Prostate gland (tissue), 2 donors: ENCODE measurements at regions not wholly inside any gene's neighbourhood (a gene's known extent, or its start where the extent isn't known, plus 50 kb on each side); places are given as distances from the start of the nearest gene placed in this dataset.

ENCODE experiments used
- DNase-seq: peaks from one replicate; pipeline ENCODE4 v3.0.0-alpha.2; 2019; ENCODE audit warnings: low spot score
- H3K27ac ChIP-seq, 2 donors: fragments of 200-600 bp; sonication (generic); 2 replicates each; pipeline ENCODE4 v1.5.1; 2017 to 2019
- H3K27me3 ChIP-seq: fragments of 200-600 bp; sonication (generic); replicated peaks from 2 replicates; pipeline ENCODE4 v1.5.1; 2019; ENCODE audit not compliant: insufficient read depth
- H3K36me3 ChIP-seq, 2 donors: fragments of 200-600 bp; sonication (generic); 1 replicate in 1 of 2; 2 replicates in 1 of 2; pipeline versions ENCODE4 v1.5.1 to v1.8.1; 2017 to 2019
- H3K4me1 ChIP-seq: fragments of 200-600 bp; sonication (generic); replicated peaks from 2 replicates; pipeline ENCODE4 v1.5.1; 2019
- H3K4me3 ChIP-seq, 2 donors: fragments of 200-600 bp; sonication (generic); 2 replicates each; pipeline ENCODE4 v1.5.1; 2017 to 2019
- H3K9me3 ChIP-seq: fragments of 200-600 bp; sonication (generic); 2 replicates; pipeline ENCODE4 v1.5.1; 2017
- POLR2A ChIP-seq: fragments of 450-650 bp; IDR thresholded peaks from one replicate; pipeline ENCODE4 v1.6.1; 2016; ENCODE audit warnings: antibody characterized with exemption, mild to moderate bottlenecking
- POLR2AphosphoS5 ChIP-seq: sonication (generic); formaldehyde crosslinking; IDR thresholded peaks from one replicate; pipeline ENCODE4 v1.6.1; 2017; ENCODE audit warnings: antibody characterized with exemption
- WGBS: methylation state at CpG from one replicate; pipeline ENCODE4 v1.1.5; 2018; 5-methylcytosine and 5-hydroxymethylcytosine counted together
- intact Hi-C: fragments of 100-400 bp; cut with DNase I; formaldehyde crosslinking; loops from one replicate; pipeline ENCODE4 v1.14.2; 2022
- TF ChIP-seq, protein P1 (sequence below), 4 experiments: fragments of 200-600 bp in 2 of 4; fragments of 450-650 bp in 2 of 4; sonication (generic) in 2 of 4; IDR thresholded peaks; 1 replicate in 3 of 4; 2 replicates in 1 of 4; pipeline ENCODE4 v1.5.1; 2016 to 2019; ENCODE audit warnings: antibody characterized with exemption in 4 of 4, mild to moderate bottlenecking in 2 of 4, moderate library complexity in 2 of 4

GRCh38 chr7:10537764-10538163 is 435.9 kb upstream of the PHF14 start:
- WGBS, result 62% methylated on average over 3 of the region's 3 CpGs
- intact Hi-C loops, result no loop called here
- Histone ChIP-seq H3K27ac (no peak overlapping the region), H3K4me3 (no peak overlapping the region), H3K27me3 (no peaks in the 10 kb centered on the region), H3K4me1 (no peaks in the 10 kb centered on the region), H3K36me3 (no peaks in the 10 kb centered on the region), H3K9me3 (no peaks in the 10 kb centered on the region)
- no peak for DNase-seq
- TF ChIP-seq, protein P1, sequence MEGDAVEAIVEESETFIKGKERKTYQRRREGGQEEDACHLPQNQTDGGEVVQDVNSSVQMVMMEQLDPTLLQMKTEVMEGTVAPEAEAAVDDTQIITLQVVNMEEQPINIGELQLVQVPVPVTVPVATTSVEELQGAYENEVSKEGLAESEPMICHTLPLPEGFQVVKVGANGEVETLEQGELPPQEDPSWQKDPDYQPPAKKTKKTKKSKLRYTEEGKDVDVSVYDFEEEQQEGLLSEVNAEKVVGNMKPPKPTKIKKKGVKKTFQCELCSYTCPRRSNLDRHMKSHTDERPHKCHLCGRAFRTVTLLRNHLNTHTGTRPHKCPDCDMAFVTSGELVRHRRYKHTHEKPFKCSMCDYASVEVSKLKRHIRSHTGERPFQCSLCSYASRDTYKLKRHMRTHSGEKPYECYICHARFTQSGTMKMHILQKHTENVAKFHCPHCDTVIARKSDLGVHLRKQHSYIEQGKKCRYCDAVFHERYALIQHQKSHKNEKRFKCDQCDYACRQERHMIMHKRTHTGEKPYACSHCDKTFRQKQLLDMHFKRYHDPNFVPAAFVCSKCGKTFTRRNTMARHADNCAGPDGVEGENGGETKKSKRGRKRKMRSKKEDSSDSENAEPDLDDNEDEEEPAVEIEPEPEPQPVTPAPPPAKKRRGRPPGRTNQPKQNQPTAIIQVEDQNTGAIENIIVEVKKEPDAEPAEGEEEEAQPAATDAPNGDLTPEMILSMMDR (IDR thresholded peaks at IDR 0.05), result no peak
- TF ChIP-seq POLR2AphosphoS5, result no peak
- no peak for TF ChIP-seq POLR2A

- WGBS, result 93% methylated on average over 5 of the region's 5 CpGs
- H3K9me3 ChIP-seq, result no peaks in the 10 kb centered on the region
- no peak overlapping the region for H3K4me3 ChIP-seq
- no peaks in the 10 kb centered on the region for H3K27me3 ChIP-seq
- no peak for DNase-seq
- no peaks in the 10 kb centered on the region for H3K36me3 ChIP-seq
- H3K4me1 ChIP-seq, result no peaks in the 10 kb centered on the region
- H3K27ac ChIP-seq, result no peak overlapping the region
- intact Hi-C loops, result no loop called here
- TF ChIP-seq POLR2A, result no peak
- TF ChIP-seq, protein P1 (IDR thresholded peaks at IDR 0.05), result no peak
- no peak for TF ChIP-seq POLR2AphosphoS5
These were observed 416.3 kb upstream of the PHF14 start for GRCh38 chr7:10557375-10557774.

- Histone ChIP-seq H3K36me3 (no peaks in the 10 kb centered on the region), H3K4me1 (no peaks in the 10 kb centered on the region), H3K4me3 (no peak overlapping the region), H3K27me3 (no peaks in the 10 kb centered on the region), H3K9me3 (no peaks in the 10 kb centered on the region), H3K27ac (no peak overlapping the region)
- DNase-seq, result no peak
- TF ChIP-seq, protein P1 (IDR thresholded peaks at IDR 0.05), result no peak
- TF ChIP-seq POLR2A, result no peak
- no peak for TF ChIP-seq POLR2AphosphoS5
- intact Hi-C loops, result no loop called here
These were observed 413.2 kb upstream of the PHF14 start for GRCh38 chr7:10560497-10560896.

DNA sequence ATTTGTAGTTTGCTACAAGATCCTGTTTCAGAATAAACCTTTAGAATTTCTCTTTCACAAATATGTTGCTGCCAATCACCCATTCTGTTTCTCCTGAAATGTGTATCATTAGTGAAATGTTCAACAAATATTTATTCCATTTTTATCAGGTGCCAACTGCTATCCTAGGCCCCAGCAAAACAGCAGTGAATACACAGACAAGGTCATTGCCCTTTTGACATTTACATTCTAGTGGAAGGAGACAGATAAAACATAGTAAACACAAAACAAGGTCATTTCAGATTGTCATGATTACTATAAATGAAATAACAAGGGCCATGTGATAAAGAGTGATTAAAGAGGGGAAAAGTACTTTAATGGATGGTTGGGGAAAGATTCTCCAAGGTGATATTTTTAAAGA is 404.8 kb upstream of the PHF14 start:
- H3K27ac ChIP-seq, result no peak overlapping the region
- H3K9me3 ChIP-seq, result no peaks in the 10 kb centered on the region
- no peaks in the 10 kb centered on the region for H3K27me3 ChIP-seq
- H3K4me1 ChIP-seq, result no peaks in the 10 kb centered on the region
- DNase-seq, result no peak
- H3K4me3 ChIP-seq, result no peak overlapping the region
- intact Hi-C loops, result no loop called here
- H3K36me3 ChIP-seq, result no peaks in the 10 kb centered on the region
- TF ChIP-seq, protein P1 (IDR thresholded peaks at IDR 0.05), result no peak
- TF ChIP-seq POLR2A (no peak), POLR2AphosphoS5 (no peak)

DNA sequence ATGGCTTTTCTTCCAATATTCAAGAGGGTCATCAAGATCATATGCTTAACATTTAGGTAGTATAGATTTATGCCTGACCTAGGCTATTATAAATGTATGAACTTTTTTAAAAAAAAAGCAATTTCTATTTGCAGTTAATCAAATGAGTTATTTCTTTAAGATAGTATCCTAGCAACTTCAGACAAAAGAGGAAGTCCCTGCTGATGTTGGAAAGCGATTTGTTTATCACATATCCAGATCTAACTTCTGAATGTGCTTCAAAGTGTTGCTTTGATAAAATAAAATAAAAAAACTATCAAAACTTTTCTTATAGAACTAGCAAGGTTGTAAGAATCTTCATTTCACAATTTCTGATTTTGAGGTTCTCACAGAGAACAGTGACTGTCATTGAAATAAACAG is 401.9 kb upstream of the PHF14 start:
- H3K9me3 ChIP-seq, result no peaks in the 10 kb centered on the region
- intact Hi-C loops, result no loop called here
- no peak for DNase-seq
- H3K27me3 ChIP-seq, result no peaks in the 10 kb centered on the region
- H3K4me3 ChIP-seq, result no peak overlapping the region
- H3K36me3 ChIP-seq, result no peaks in the 10 kb centered on the region
- H3K27ac ChIP-seq, result no peak overlapping the region
- H3K4me1 ChIP-seq, result no peaks in the 10 kb centered on the region
- WGBS, result 6% methylated on average over 1 of the region's 1 CpG
- no peak for TF ChIP-seq POLR2AphosphoS5
- TF ChIP-seq, protein P1 (IDR thresholded peaks at IDR 0.05), result no peak
- TF ChIP-seq POLR2A, result no peak
